ENCODE measurements at regions not wholly inside any gene's neighbourhood (a gene's known extent, or its start where the extent isn't known, plus 50 kb on each side); places are given as distances from the start of the nearest gene placed in this dataset.

GRCh38 chr7:54336800-54337199, 205.4 kb upstream of the VSTM2A start:
- no peak overlapping the region for H3K4ac ChIP-seq (replicated peaks; ENCODE audit: insufficient read length, low read depth, low read length)
- H3K56ac ChIP-seq (replicated peaks; ENCODE audit: insufficient read length, low read depth, low read length), result no peak overlapping the region
- CTCF ChIA-PET (ENCODE audit: partially characterized antibody), result no interaction called here
- H4K20me1 ChIP-seq (replicated peaks in 1 of 2; ENCODE audit: control insufficient read depth in 1 of 2, insufficient read depth in 2 of 2, low read length in 2 of 2), result no peaks in the 10 kb centered on the region
- no peak overlapping the region for H4K8ac ChIP-seq (ENCODE audit: extremely low read depth, insufficient read depth, low read length)
- no peak overlapping the region for H2BK20ac ChIP-seq (ENCODE audit: low read length)
- H3K79me1 ChIP-seq (ENCODE audit: low read depth, low read length), result no peaks in the 10 kb centered on the region
- H4K91ac ChIP-seq (replicated peaks; ENCODE audit: insufficient read length, low read length), result no peak overlapping the region
- DNase-seq (ENCODE audit: low read depth in 1 of 2, low spot score in 2 of 2) (no peak), FAIRE-seq (no peak)
- H3K9ac ChIP-seq (replicated peaks in 1 of 4; ENCODE audit: extremely low read depth in 1 of 4, low read depth in 3 of 4, low read length in 3 of 4), result no peak overlapping the region
- H3K14ac ChIP-seq (ENCODE audit: insufficient read length), result no peak overlapping the region
- no peaks in the 10 kb centered on the region for H3K79me2 ChIP-seq (ENCODE audit: control insufficient read depth in 1 of 2, insufficient read depth in 2 of 2, low read length in 2 of 2)
- WGBS, 2 experiments (ENCODE audit: extremely low coverage in 1 of 2, insufficient coverage in 1 of 2, insufficient read length in 1 of 2, insufficient replicate concordance in 2 of 2, low coverage in 1 of 2, low lambda C conversion rate in 2 of 2, missing lambda C conversion rate in 1 of 2), result 71% methylated on average over 2 of the region's 2 CpGs; no CpG with 5 or more reads in 1 of the 2 experiments
- H3K27me3 ChIP-seq (replicated peaks in 1 of 4; ENCODE audit: control insufficient read depth in 3 of 4, extremely low read depth in 1 of 4, insufficient read depth in 3 of 4, low read length in 3 of 4), result no peaks in the 10 kb centered on the region
- no peak overlapping the region for H2AK5ac ChIP-seq (ENCODE audit: low read depth, low read length)
- no peak overlapping the region for H2BK12ac ChIP-seq (ENCODE audit: low read depth, low read length)
- TF ChIP-seq JUN (IDR thresholded peaks at IDR 0.05; ENCODE audit: low read depth, low read length) (no peak), CREB1 (IDR thresholded peaks at IDR 0.05) (no peak), CBX5 (IDR thresholded peaks at IDR 0.05; ENCODE audit: low read depth, low read length) (no peak), SP2 (IDR thresholded peaks at IDR 0.05; ENCODE audit: low read length) (no peak), SRF (IDR thresholded peaks at IDR 0.05; ENCODE audit: low read depth, low read length) (no peak), RBBP5 (IDR thresholded peaks at IDR 0.05; ENCODE audit: borderline replicate concordance, low read depth, low read length) (no peak), BACH1 (IDR thresholded peaks at IDR 0.05; ENCODE audit: low read length) (no peak), CTBP2 (IDR thresholded peaks at IDR 0.05; ENCODE audit: borderline replicate concordance, insufficient read depth, insufficient read length, low read length) (no peak), SUZ12 (IDR thresholded peaks at IDR 0.05; ENCODE audit: low read length) (no peak), TAF1 (IDR thresholded peaks at IDR 0.05; ENCODE audit: low read depth, low read length) (no peak), SIX5 (IDR thresholded peaks at IDR 0.05; ENCODE audit: low read depth, low read length) (no peak)
- H2BK15ac ChIP-seq (ENCODE audit: low read length), result no peak overlapping the region
- H3K36me3 ChIP-seq (ENCODE audit: control insufficient read depth in 2 of 4, insufficient read depth in 4 of 4, low read length in 3 of 4), result no peaks in the 10 kb centered on the region
- H2BK5ac ChIP-seq (ENCODE audit: low read depth, low read length), result no peak overlapping the region
- no peak overlapping the region for H3K27ac ChIP-seq (ENCODE audit: low read depth, low read length)
- no peak overlapping the region for H3K4me3 ChIP-seq (ENCODE audit: extremely low read depth in 1 of 4, insufficient read depth in 2 of 4, low read depth in 3 of 4, low read length in 4 of 4)
- no peaks in the 10 kb centered on the region for H3K23me2 ChIP-seq (ENCODE audit: low read depth, low read length)
- H2BK120ac ChIP-seq (replicated peaks; ENCODE audit: low read depth, low read length), result no peak overlapping the region
- H4K5ac ChIP-seq (ENCODE audit: insufficient read length, low read depth, low read length), result no peak overlapping the region
- H3K9me3 ChIP-seq (ENCODE audit: insufficient read depth in 2 of 2, low read depth in 1 of 2, low read length in 1 of 2), result no peaks in the 10 kb centered on the region
- peaks cover 0 to 5% (median 0%) of the 10 kb centered on the region in 4 experiments; a peak in 3 of 7 replicates for H3K4me1 ChIP-seq (replicated peaks in 1 of 4; ENCODE audit: control insufficient read depth in 3 of 4, insufficient read depth in 4 of 4, low read length in 3 of 4)
- no peak overlapping the region for H3K4me2 ChIP-seq (ENCODE audit: insufficient read depth in 1 of 2, low read depth in 2 of 2, low read length in 2 of 2)
- no peak overlapping the region for H2AFZ ChIP-seq (ENCODE audit: low read length)
- POLR2A ChIA-PET (ENCODE audit: partially characterized antibody), result no interaction called here
- H3K23ac ChIP-seq (ENCODE audit: insufficient read length), result no peak overlapping the region
- no peak overlapping the region for H3K18ac ChIP-seq (ENCODE audit: extremely low read depth, low read length)

Data from H1 (cell line).